Adipocyte (in vitro differentiated cells): ENCODE measurements at regions not wholly inside any gene's neighbourhood (a gene's known extent, or its start where the extent isn't known, plus 50 kb on each side); places are given as distances from the start of the nearest gene placed in this dataset.

ENCODE experiments used
- DNase-seq: peaks from one replicate; pipeline ENCODE4 v3.0.0-alpha.2; 2015; ENCODE audit warnings: low read depth
- H3K27me3 ChIP-seq: replicated peaks from 2 replicates; pipeline ENCODE4 v1.7.0; 2013; ENCODE audit warnings: mild to moderate bottlenecking, low read length, moderate library complexity; ENCODE audit not compliant: control insufficient read depth, insufficient read depth
- H3K36me3 ChIP-seq: 2 replicates; pipeline ENCODE4 v1.7.0; 2013; ENCODE audit warnings: low read length, mild to moderate bottlenecking, moderate library complexity; ENCODE audit not compliant: control insufficient read depth, insufficient read depth, severe bottlenecking
- H3K4me1 ChIP-seq: 2 replicates; pipeline ENCODE4 v1.7.0; 2013; ENCODE audit warnings: mild to moderate bottlenecking, low read length, moderate library complexity; ENCODE audit not compliant: control insufficient read depth, insufficient read depth
- H3K4me3 ChIP-seq: 2 replicates; pipeline ENCODE4 v1.7.0; 2013; ENCODE audit warnings: mild to moderate bottlenecking, low read length, moderate library complexity
- H3K9ac ChIP-seq: 2 replicates; pipeline ENCODE4 v1.7.0; 2013; ENCODE audit warnings: mild to moderate bottlenecking, low read length, moderate library complexity
- H3K9me3 ChIP-seq: 2 replicates; pipeline ENCODE4 v1.7.0; 2013; ENCODE audit warnings: mild to moderate bottlenecking, low read length, moderate library complexity; ENCODE audit not compliant: control insufficient read depth

GRCh38 chr6:112986321-112986720, 639.2 kb downstream of the RFPL4B start:
- Histone ChIP-seq H3K36me3 (no peaks in the 10 kb centered on the region), H3K4me3 (no peak overlapping the region), H3K27me3 (no peaks in the 10 kb centered on the region), H3K9ac (no peak overlapping the region), H3K9me3 (no peaks in the 10 kb centered on the region), H3K4me1 (peaks cover 6% of the 10 kb centered on the region)
- DNase-seq = no peak

GRCh38 chr6:112988748-112989147, 641.6 kb downstream of the RFPL4B start:
- H3K27me3 ChIP-seq = no peaks in the 10 kb centered on the region
- H3K9me3 ChIP-seq = no peaks in the 10 kb centered on the region
- no peak overlapping the region for H3K4me3 ChIP-seq
- no peaks in the 10 kb centered on the region for H3K36me3 ChIP-seq
- H3K4me1 ChIP-seq = peaks cover 3% of the 10 kb centered on the region
- no peak for DNase-seq
- no peak overlapping the region for H3K9ac ChIP-seq

- no peak for DNase-seq
- H3K9ac ChIP-seq = no peak overlapping the region
Observed at GRCh38 chr6:112990971-112991370, 643.8 kb downstream of the RFPL4B start.

GRCh38 chr6:112991912-112992311, 644.8 kb downstream of the RFPL4B start:
- Histone ChIP-seq H3K27me3 (no peaks in the 10 kb centered on the region), H3K9ac (no peak overlapping the region), H3K9me3 (no peaks in the 10 kb centered on the region), H3K36me3 (no peaks in the 10 kb centered on the region), H3K4me3 (no peak overlapping the region), H3K4me1 (no peaks in the 10 kb centered on the region)
- no peak for DNase-seq

More at GRCh38 chr6:112990971-112991370, 643.8 kb downstream of the RFPL4B start:
- no peak overlapping the region for H3K4me3 ChIP-seq
- H3K27me3 ChIP-seq = no peaks in the 10 kb centered on the region
- no peaks in the 10 kb centered on the region for H3K4me1 ChIP-seq
- H3K9me3 ChIP-seq = no peaks in the 10 kb centered on the region
- H3K36me3 ChIP-seq = no peaks in the 10 kb centered on the region

GRCh38 chr6:112997421-112998085, 650.4 kb downstream of the RFPL4B start:
- Histone ChIP-seq H3K36me3 (no peaks in the 10 kb centered on the region), H3K4me1 (no peaks in the 10 kb centered on the region), H3K27me3 (no peaks in the 10 kb centered on the region), H3K4me3 (no peak overlapping the region), H3K9ac (no peak overlapping the region), H3K9me3 (no peaks in the 10 kb centered on the region)
- no peak for DNase-seq

- peaks cover 12% of the 10 kb centered on the region for H3K4me1 ChIP-seq
- no peaks in the 10 kb centered on the region for H3K36me3 ChIP-seq
- H3K9me3 ChIP-seq = no peaks in the 10 kb centered on the region
- no peak overlapping the region for H3K4me3 ChIP-seq
- no peak overlapping the region for H3K9ac ChIP-seq
- no peak for DNase-seq
- H3K27me3 ChIP-seq = no peaks in the 10 kb centered on the region
Observed at GRCh38 chr6:113004054-113004453, 656.9 kb downstream of the RFPL4B start.

- Histone ChIP-seq H3K27me3 (no peaks in the 10 kb centered on the region), H3K4me1 (peaks cover 17% of the 10 kb centered on the region), H3K9ac (no peak overlapping the region), H3K36me3 (no peaks in the 10 kb centered on the region), H3K4me3 (no peak overlapping the region), H3K9me3 (no peaks in the 10 kb centered on the region)
- no peak for DNase-seq
Observed at GRCh38 chr6:113004470-113005270, 657.5 kb downstream of the RFPL4B start.

GRCh38 chr6:113006494-113006893, 659.4 kb downstream of the RFPL4B start:
- H3K36me3 ChIP-seq = no peaks in the 10 kb centered on the region
- peaks cover 35% of the 10 kb centered on the region for H3K4me1 ChIP-seq
- no peak overlapping the region for H3K4me3 ChIP-seq
- peak; percentile 38 for DNase-seq
- no peaks in the 10 kb centered on the region for H3K27me3 ChIP-seq
- H3K9me3 ChIP-seq = no peaks in the 10 kb centered on the region
- H3K9ac ChIP-seq = no peak overlapping the region

- Histone ChIP-seq H3K4me3 (no peak overlapping the region), H3K9me3 (no peaks in the 10 kb centered on the region), H3K36me3 (no peaks in the 10 kb centered on the region), H3K4me1 (peaks cover 56% of the 10 kb centered on the region), H3K9ac (peak overlapping the region; percentile 29), H3K27me3 (no peaks in the 10 kb centered on the region)
- peak; percentile 72 for DNase-seq
Observed at GRCh38 chr6:113009682-113010081, 662.6 kb downstream of the RFPL4B start.

- DNase-seq = no peak
- H3K36me3 ChIP-seq = no peaks in the 10 kb centered on the region
- H3K9ac ChIP-seq = no peak overlapping the region
- no peaks in the 10 kb centered on the region for H3K9me3 ChIP-seq
- H3K4me3 ChIP-seq = peak overlapping the region; percentile 51
- no peaks in the 10 kb centered on the region for H3K27me3 ChIP-seq
- H3K4me1 ChIP-seq = peaks cover 58% of the 10 kb centered on the region
Observed at GRCh38 chr6:113010196-113010989, 663.3 kb downstream of the RFPL4B start.

- peak; percentile 60 for DNase-seq
- Histone ChIP-seq H3K4me3 (peak overlapping the region; percentile 51), H3K4me1 (peaks cover 55% of the 10 kb centered on the region)
Observed at GRCh38 chr6:113011389-113011788, 664.3 kb downstream of the RFPL4B start.

More at GRCh38 chr6:113011389-113011788, 664.3 kb downstream of the RFPL4B start:
- no peaks in the 10 kb centered on the region for H3K9me3 ChIP-seq
- H3K27me3 ChIP-seq = no peaks in the 10 kb centered on the region
- no peaks in the 10 kb centered on the region for H3K36me3 ChIP-seq
- peak overlapping the region; percentile 18 for H3K9ac ChIP-seq
